ENCODE measurements at regions not wholly inside any gene's neighbourhood (a gene's known extent, or its start where the extent isn't known, plus 50 kb on each side); places are given as distances from the start of the nearest gene placed in this dataset.

- no peaks in the 10 kb centered on the region for H3K4me1 Mint-ChIP-seq (ENCODE audit: low read depth, unreplicated experiment)
- no peak overlapping the region for H3K27ac ChIP-seq (ENCODE audit: low read depth, low read length)
- H3K9ac ChIP-seq (ENCODE audit: low read length), result no peak overlapping the region
- H3K27me3 Mint-ChIP-seq (ENCODE audit: low read depth, unreplicated experiment), result no peaks in the 10 kb centered on the region
- no peak overlapping the region for H3K27ac Mint-ChIP-seq (ENCODE audit: unreplicated experiment)
- no peaks in the 10 kb centered on the region for H3K27me3 ChIP-seq (ENCODE audit: insufficient read depth, low read length)
- H3K4me3 ChIP-seq (ENCODE audit: insufficient read depth, low read depth, low read length), result no peak overlapping the region
- no peak for FAIRE-seq
- no peak overlapping the region for H3K4me3 Mint-ChIP-seq (ENCODE audit: unreplicated experiment)
- H3K79me2 ChIP-seq (ENCODE audit: insufficient read depth, low read length), result no peaks in the 10 kb centered on the region
- H3K36me3 Mint-ChIP-seq (ENCODE audit: low read depth, unreplicated experiment), result no peaks in the 10 kb centered on the region
- no peak for DNase-seq (ENCODE audit: low read depth)
- H2AFZ ChIP-seq (ENCODE audit: low read depth, low read length), result no peak overlapping the region
- TF ChIP-seq CTCF (IDR thresholded peaks at IDR 0.05; ENCODE audit: insufficient read depth, low read depth, low read length) (no peak), EZH2 (IDR thresholded peaks at IDR 0.05; ENCODE audit: insufficient read depth, low read length) (no peak)
- no peaks in the 10 kb centered on the region for H3K9me3 ChIP-seq (ENCODE audit: insufficient read depth, low read depth, low read length)
- H3K4me2 ChIP-seq (ENCODE audit: low read length), result no peak overlapping the region
- no peaks in the 10 kb centered on the region for H3K4me1 ChIP-seq (ENCODE audit: insufficient read depth, low read length)
- H3K9me3 Mint-ChIP-seq (ENCODE audit: unreplicated experiment), result peaks cover 7% of the 10 kb centered on the region
- H3K36me3 ChIP-seq (ENCODE audit: insufficient read depth, low read length), result no peaks in the 10 kb centered on the region
- H4K20me1 ChIP-seq (ENCODE audit: insufficient read depth, low read length), result no peaks in the 10 kb centered on the region
Measured at GRCh38 chr3:148582126-148582525, 115.6 kb upstream of the AGTR1 start.

GRCh38 chr3:148583793-148584192 is 113.9 kb upstream of the AGTR1 start:
- FAIRE-seq, result no peak
- Mint-ChIP-seq H3K27ac (ENCODE audit: unreplicated experiment) (no peak overlapping the region), H3K9me3 (ENCODE audit: unreplicated experiment) (no peaks in the 10 kb centered on the region), H3K4me3 (ENCODE audit: unreplicated experiment) (no peak overlapping the region), H3K36me3 (ENCODE audit: low read depth, unreplicated experiment) (no peaks in the 10 kb centered on the region), H3K27me3 (ENCODE audit: low read depth, unreplicated experiment) (no peaks in the 10 kb centered on the region), H3K4me1 (ENCODE audit: low read depth, unreplicated experiment) (no peaks in the 10 kb centered on the region)
- no peaks in the 10 kb centered on the region for H3K36me3 ChIP-seq (ENCODE audit: insufficient read depth, low read length)
- H3K79me2 ChIP-seq (ENCODE audit: insufficient read depth, low read length), result no peaks in the 10 kb centered on the region
- no peaks in the 10 kb centered on the region for H3K27me3 ChIP-seq (ENCODE audit: insufficient read depth, low read length)
- H3K4me2 ChIP-seq (ENCODE audit: low read length), result no peak overlapping the region
- TF ChIP-seq CTCF (IDR thresholded peaks at IDR 0.05; ENCODE audit: insufficient read depth, low read depth, low read length) (no peak), EZH2 (IDR thresholded peaks at IDR 0.05; ENCODE audit: insufficient read depth, low read length) (no peak)
- no peak overlapping the region for H2AFZ ChIP-seq (ENCODE audit: low read depth, low read length)
- no peaks in the 10 kb centered on the region for H4K20me1 ChIP-seq (ENCODE audit: insufficient read depth, low read length)
- H3K4me1 ChIP-seq (ENCODE audit: insufficient read depth, low read length), result no peaks in the 10 kb centered on the region
- H3K9me3 ChIP-seq (ENCODE audit: insufficient read depth, low read depth, low read length), result no peaks in the 10 kb centered on the region
- H3K9ac ChIP-seq (ENCODE audit: low read length), result no peak overlapping the region
- H3K27ac ChIP-seq (ENCODE audit: low read depth, low read length), result no peak overlapping the region
- H3K4me3 ChIP-seq (ENCODE audit: insufficient read depth, low read depth, low read length), result no peak overlapping the region
- no peak for DNase-seq (ENCODE audit: low read depth)

DNA sequence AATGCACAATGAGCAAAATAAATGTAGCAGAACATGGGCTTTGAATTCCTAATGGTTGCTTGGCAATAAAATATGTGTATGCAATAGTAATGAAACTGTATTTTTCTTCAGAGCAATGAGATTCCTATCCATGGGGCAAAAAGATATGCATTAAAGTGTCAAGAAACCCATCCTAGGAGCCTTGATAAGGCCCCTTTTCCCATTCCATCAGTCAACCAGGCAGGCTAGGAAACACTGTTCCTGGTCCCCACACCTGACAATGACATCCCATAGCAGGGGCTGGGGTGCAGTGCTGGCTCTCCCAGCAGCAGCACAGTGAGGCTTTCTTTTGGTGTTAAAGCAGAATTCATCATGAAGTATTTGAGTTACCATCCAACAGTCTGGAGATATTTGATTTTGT is 113.3 kb upstream of the AGTR1 start:
- Histone ChIP-seq H2AFZ (ENCODE audit: low read depth, low read length) (no peak overlapping the region), H3K27me3 (ENCODE audit: insufficient read depth, low read length) (no peaks in the 10 kb centered on the region), H3K9ac (ENCODE audit: low read length) (no peak overlapping the region), H3K36me3 (ENCODE audit: insufficient read depth, low read length) (no peaks in the 10 kb centered on the region), H3K27ac (ENCODE audit: low read depth, low read length) (no peak overlapping the region), H4K20me1 (ENCODE audit: insufficient read depth, low read length) (no peaks in the 10 kb centered on the region), H3K4me3 (ENCODE audit: insufficient read depth, low read depth, low read length) (no peak overlapping the region), H3K9me3 (ENCODE audit: insufficient read depth, low read depth, low read length) (no peaks in the 10 kb centered on the region), H3K4me2 (ENCODE audit: low read length) (no peak overlapping the region), H3K79me2 (ENCODE audit: insufficient read depth, low read length) (no peaks in the 10 kb centered on the region), H3K4me1 (ENCODE audit: insufficient read depth, low read length) (no peaks in the 10 kb centered on the region)
- Mint-ChIP-seq H3K4me3 (ENCODE audit: unreplicated experiment) (no peak overlapping the region), H3K9me3 (ENCODE audit: unreplicated experiment) (no peaks in the 10 kb centered on the region), H3K27ac (ENCODE audit: unreplicated experiment) (no peak overlapping the region), H3K4me1 (ENCODE audit: low read depth, unreplicated experiment) (no peaks in the 10 kb centered on the region), H3K36me3 (ENCODE audit: low read depth, unreplicated experiment) (no peaks in the 10 kb centered on the region), H3K27me3 (ENCODE audit: low read depth, unreplicated experiment) (no peaks in the 10 kb centered on the region)
- no peak for FAIRE-seq
- no peak for DNase-seq (ENCODE audit: low read depth)
- TF ChIP-seq CTCF (IDR thresholded peaks at IDR 0.05; ENCODE audit: insufficient read depth, low read depth, low read length), result no peak
- TF ChIP-seq EZH2 (IDR thresholded peaks at IDR 0.05; ENCODE audit: insufficient read depth, low read length), result no peak
